GM23338 (cell line): ENCODE measurements at regions not wholly inside any gene's neighbourhood (a gene's known extent, or its start where the extent isn't known, plus 50 kb on each side); places are given as distances from the start of the nearest gene placed in this dataset.

Experiments
- CTCF ChIP-seq, 2 experiments: fragments of 200-600 bp in 1 of 2; sonication (generic) in 1 of 2; conservative IDR thresholded peaks; 2 replicates each; pipeline versions ENCODE4 v1.5.1 to v1.6.1; 2016 to 2017; ENCODE audit warnings: antibody characterized with exemption in 2 of 2, low read depth in 2 of 2, mild to moderate bottlenecking in 2 of 2, moderate library complexity in 1 of 2
- TF ChIP-seq, protein P1 (sequence below): IDR thresholded peaks from one replicate; pipeline ENCODE4 v1.6.1; 2018; ENCODE audit warnings: antibody characterized with exemption; ENCODE audit not compliant: unreplicated experiment

DNA sequence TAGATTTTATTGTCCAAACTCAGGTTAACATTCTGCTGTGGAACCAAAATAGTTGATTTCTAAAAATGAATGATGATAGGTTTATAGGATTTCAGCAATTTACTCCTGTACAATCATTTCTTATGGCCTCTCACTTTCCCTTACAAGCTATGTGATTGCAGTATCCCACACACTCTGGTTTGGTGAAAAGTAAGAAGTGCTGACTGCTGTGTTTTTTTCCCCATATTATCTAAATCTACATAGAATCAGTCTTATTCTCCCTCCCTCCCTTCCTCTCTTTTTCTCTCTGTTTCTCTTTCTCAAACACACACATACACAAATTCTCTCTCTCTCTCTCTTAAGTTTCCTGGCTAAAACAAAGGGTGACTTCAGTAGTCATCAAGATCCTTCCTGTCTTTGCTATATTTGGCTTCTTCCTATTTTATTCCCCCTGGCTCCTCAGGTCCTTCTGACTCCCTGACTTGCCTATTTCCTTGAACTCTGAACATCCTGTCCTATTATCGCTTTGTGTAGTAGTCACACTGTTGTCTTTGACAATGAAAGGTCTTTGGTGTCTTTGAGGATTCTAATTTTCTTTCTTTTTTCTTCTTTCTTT is 55.9 kb upstream of the HAPLN1 start:
- TF ChIP-seq CTCF (conservative IDR thresholded peaks at IDR 0.05; ENCODE audit: low read depth in 2 of 2): no peak
- TF ChIP-seq, protein P1, sequence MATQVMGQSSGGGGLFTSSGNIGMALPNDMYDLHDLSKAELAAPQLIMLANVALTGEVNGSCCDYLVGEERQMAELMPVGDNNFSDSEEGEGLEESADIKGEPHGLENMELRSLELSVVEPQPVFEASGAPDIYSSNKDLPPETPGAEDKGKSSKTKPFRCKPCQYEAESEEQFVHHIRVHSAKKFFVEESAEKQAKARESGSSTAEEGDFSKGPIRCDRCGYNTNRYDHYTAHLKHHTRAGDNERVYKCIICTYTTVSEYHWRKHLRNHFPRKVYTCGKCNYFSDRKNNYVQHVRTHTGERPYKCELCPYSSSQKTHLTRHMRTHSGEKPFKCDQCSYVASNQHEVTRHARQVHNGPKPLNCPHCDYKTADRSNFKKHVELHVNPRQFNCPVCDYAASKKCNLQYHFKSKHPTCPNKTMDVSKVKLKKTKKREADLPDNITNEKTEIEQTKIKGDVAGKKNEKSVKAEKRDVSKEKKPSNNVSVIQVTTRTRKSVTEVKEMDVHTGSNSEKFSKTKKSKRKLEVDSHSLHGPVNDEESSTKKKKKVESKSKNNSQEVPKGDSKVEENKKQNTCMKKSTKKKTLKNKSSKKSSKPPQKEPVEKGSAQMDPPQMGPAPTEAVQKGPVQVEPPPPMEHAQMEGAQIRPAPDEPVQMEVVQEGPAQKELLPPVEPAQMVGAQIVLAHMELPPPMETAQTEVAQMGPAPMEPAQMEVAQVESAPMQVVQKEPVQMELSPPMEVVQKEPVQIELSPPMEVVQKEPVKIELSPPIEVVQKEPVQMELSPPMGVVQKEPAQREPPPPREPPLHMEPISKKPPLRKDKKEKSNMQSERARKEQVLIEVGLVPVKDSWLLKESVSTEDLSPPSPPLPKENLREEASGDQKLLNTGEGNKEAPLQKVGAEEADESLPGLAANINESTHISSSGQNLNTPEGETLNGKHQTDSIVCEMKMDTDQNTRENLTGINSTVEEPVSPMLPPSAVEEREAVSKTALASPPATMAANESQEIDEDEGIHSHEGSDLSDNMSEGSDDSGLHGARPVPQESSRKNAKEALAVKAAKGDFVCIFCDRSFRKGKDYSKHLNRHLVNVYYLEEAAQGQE: no peak
